Esophagus squamous epithelium (tissue), 5 donors: ENCODE measurements at regions not wholly inside any gene's neighbourhood (a gene's known extent, or its start where the extent isn't known, plus 50 kb on each side); places are given as distances from the start of the nearest gene placed in this dataset.

Experiments used
- DNase-seq: peaks from one replicate; lab custom pipeline; 2025; lab: John Stamatoyannopoulos, UW
- H3K27ac ChIP-seq, 4 donors: fragments of 200-600 bp; sonication (generic); one replicate each; pipeline ENCODE4 v1.5.1; 2016 to 2019; ENCODE audit warnings: mild to moderate bottlenecking in 1 of 4
- H3K27me3 ChIP-seq, 4 donors: fragments of 200-600 bp; sonication (generic); 1 replicate in 3 of 4; 2 replicates in 1 of 4; pipeline versions ENCODE4 v1.5.1 to v1.6.0; 2017 to 2021; ENCODE audit warnings: antibody characterized with exemption in 1 of 4
- H3K36me3 ChIP-seq, 3 donors: fragments of 200-600 bp; sonication (generic); one replicate each; pipeline ENCODE4 v1.5.1; 2016 to 2019
- H3K4me1 ChIP-seq, 3 donors: fragments of 200-600 bp; sonication (generic); one replicate each; pipeline ENCODE4 v1.5.1; 2017 to 2019
- H3K4me3 ChIP-seq, 4 donors: fragments of 200-600 bp; sonication (generic); 1 replicate in 3 of 4; 2 replicates in 1 of 4; pipeline ENCODE4 v1.5.1; 2016 to 2019; ENCODE audit warnings: mild to moderate bottlenecking in 2 of 4, moderate library complexity in 1 of 4
- H3K9me3 ChIP-seq, 3 donors: fragments of 200-600 bp; sonication (generic); one replicate each; pipeline ENCODE4 v1.5.1; 2016 to 2019
- POLR2A ChIP-seq, 4 donors: fragments of 450-650 bp; IDR thresholded peaks; one replicate each; pipeline ENCODE4 v1.6.1; 2017; ENCODE audit warnings: antibody characterized with exemption in 4 of 4, mild to moderate bottlenecking in 4 of 4, moderate library complexity in 3 of 4
- WGBS, 2 donors: methylation state at CpG; one replicate each; pipeline ENCODE4 v1.1.5; 2018; 5-methylcytosine and 5-hydroxymethylcytosine counted together
- intact Hi-C: fragments of 100-400 bp; cut with DNase I; formaldehyde crosslinking; loops from one replicate; pipeline ENCODE4 v1.15.0; 2022
- TF ChIP-seq, protein P1 (sequence below), 6 experiments: fragments of 450-650 bp in 4 of 6; fragments of 200-600 bp in 2 of 6; sonication (generic) in 2 of 6; IDR thresholded peaks; one replicate each; pipeline ENCODE4 v1.5.1; 2016 to 2019; ENCODE audit warnings: antibody characterized with exemption in 6 of 6, mild to moderate bottlenecking in 4 of 6, moderate library complexity in 4 of 6
- donor health status: DM: yes; HTN: yes; CAD: no.

- Histone ChIP-seq H3K27ac (no peak overlapping the region), H3K4me1 (no peaks in the 10 kb centered on the region), H3K27me3 (no peaks in the 10 kb centered on the region), H3K36me3 (no peaks in the 10 kb centered on the region), H3K4me3 (no peak overlapping the region), H3K9me3 (no peaks in the 10 kb centered on the region)
- TF ChIP-seq, protein P1, sequence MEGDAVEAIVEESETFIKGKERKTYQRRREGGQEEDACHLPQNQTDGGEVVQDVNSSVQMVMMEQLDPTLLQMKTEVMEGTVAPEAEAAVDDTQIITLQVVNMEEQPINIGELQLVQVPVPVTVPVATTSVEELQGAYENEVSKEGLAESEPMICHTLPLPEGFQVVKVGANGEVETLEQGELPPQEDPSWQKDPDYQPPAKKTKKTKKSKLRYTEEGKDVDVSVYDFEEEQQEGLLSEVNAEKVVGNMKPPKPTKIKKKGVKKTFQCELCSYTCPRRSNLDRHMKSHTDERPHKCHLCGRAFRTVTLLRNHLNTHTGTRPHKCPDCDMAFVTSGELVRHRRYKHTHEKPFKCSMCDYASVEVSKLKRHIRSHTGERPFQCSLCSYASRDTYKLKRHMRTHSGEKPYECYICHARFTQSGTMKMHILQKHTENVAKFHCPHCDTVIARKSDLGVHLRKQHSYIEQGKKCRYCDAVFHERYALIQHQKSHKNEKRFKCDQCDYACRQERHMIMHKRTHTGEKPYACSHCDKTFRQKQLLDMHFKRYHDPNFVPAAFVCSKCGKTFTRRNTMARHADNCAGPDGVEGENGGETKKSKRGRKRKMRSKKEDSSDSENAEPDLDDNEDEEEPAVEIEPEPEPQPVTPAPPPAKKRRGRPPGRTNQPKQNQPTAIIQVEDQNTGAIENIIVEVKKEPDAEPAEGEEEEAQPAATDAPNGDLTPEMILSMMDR (IDR thresholded peaks at IDR 0.05) = no peak
- TF ChIP-seq POLR2A (IDR thresholded peaks at IDR 0.05) = no peak
- intact Hi-C loops = no loop called here
- 57 to 62% methylated on average over 3 of the region's 3 CpGs for WGBS, 2 donors
- no peak for DNase-seq
Observed at GRCh38 chr5:12113062-12113461, 208.8 kb upstream of the CTNND2 start.

DNA sequence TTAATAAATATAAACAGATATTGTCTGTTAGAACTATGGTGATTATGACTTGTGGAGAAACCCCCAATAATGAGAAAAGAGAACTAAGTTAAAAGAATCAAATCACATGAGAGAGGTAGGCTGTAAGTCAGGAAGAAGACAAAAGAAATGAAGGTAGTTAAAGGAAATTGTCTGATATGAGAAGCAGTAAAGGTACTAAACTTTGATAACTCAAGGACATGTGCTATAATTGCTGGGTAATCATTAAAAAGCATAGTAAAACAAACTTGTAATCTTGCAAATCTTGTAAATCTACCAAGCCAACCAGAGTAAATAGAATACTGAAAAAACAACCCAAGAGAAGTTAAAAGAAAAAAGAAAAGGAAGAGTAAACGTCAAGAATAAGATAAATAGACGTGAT is 207.0 kb upstream of the CTNND2 start:
- TF ChIP-seq, protein P1 (IDR thresholded peaks at IDR 0.05) = no peak
- TF ChIP-seq POLR2A (IDR thresholded peaks at IDR 0.05) = no peak
- H3K27me3 ChIP-seq = no peaks in the 10 kb centered on the region
- no peaks in the 10 kb centered on the region for H3K36me3 ChIP-seq
- DNase-seq = no peak
- H3K9me3 ChIP-seq = no peaks in the 10 kb centered on the region
- intact Hi-C loops = no loop called here
- no peaks in the 10 kb centered on the region for H3K4me1 ChIP-seq
- no peak overlapping the region for H3K27ac ChIP-seq
- H3K4me3 ChIP-seq = no peak overlapping the region
- 49 to 50% methylated on average over 2 of the region's 2 CpGs for WGBS, 2 donors

GRCh38 chr5:12110629-12111028 is 206.4 kb upstream of the CTNND2 start:
- H3K36me3 ChIP-seq = no peaks in the 10 kb centered on the region
- no peak overlapping the region for H3K4me3 ChIP-seq
- no peak for DNase-seq
- TF ChIP-seq, protein P1 (IDR thresholded peaks at IDR 0.05) = no peak
- no peak for TF ChIP-seq POLR2A (IDR thresholded peaks at IDR 0.05)
- no peaks in the 10 kb centered on the region for H3K9me3 ChIP-seq
- H3K27ac ChIP-seq = no peak overlapping the region
- H3K27me3 ChIP-seq = no peaks in the 10 kb centered on the region
- intact Hi-C loops = no loop called here
- H3K4me1 ChIP-seq = no peaks in the 10 kb centered on the region
- WGBS, 2 donors = 54 to 71% methylated on average over 3 of the region's 3 CpGs

DNA sequence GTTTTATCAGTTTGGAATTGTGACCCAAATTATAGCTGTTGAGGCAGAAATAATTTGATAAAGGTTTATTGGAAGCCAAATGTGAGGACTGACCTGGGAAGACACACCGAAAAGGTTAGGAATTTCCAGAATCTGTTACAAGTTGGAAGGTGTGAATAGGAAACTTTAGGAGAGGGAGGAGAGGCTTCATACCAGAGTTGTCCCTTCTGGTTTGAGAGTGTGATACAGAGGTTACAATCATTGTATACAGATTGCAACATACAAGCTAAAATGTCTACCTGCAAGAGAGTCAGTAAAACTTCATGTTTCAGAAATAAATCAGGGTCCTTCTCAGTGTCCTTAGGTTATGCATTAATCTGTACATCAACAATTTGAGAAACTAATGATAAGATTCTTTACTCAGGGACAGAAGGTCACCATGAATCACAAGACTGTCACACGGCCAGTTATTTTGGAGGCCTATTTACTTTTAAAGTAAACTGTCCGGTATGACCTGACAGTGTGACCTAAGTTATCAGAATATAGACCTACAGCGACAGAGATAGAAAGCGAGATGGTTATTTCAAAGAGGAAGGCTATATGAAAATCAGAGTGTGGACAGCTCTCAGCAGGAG is 204.9 kb upstream of the CTNND2 start:
- Histone ChIP-seq H3K4me3 (no peak overlapping the region), H3K27ac (no peak overlapping the region), H3K4me1 (no peaks in the 10 kb centered on the region), H3K27me3 (no peaks in the 10 kb centered on the region), H3K36me3 (no peaks in the 10 kb centered on the region), H3K9me3 (no peaks in the 10 kb centered on the region)
- intact Hi-C loops = no loop called here
- no peak for TF ChIP-seq POLR2A (IDR thresholded peaks at IDR 0.05)
- TF ChIP-seq, protein P1 (IDR thresholded peaks at IDR 0.05) = no peak
- 58 to 66% methylated on average over 5 of the region's 5 CpGs for WGBS, 2 donors
- no peak for DNase-seq

GRCh38 chr5:12102151-12102550 is 197.9 kb upstream of the CTNND2 start:
- no peak overlapping the region for H3K4me3 ChIP-seq
- intact Hi-C loops = no loop called here
- no peak for TF ChIP-seq POLR2A (IDR thresholded peaks at IDR 0.05)
- TF ChIP-seq, protein P1 (IDR thresholded peaks at IDR 0.05) = no peak
- H3K27ac ChIP-seq = no peak overlapping the region
- 72 to 75% methylated on average over 3 of the region's 3 CpGs for whole genome bisulfite sequencing, 2 donors
- no peaks in the 10 kb centered on the region for H3K36me3 ChIP-seq
- H3K9me3 ChIP-seq = no peaks in the 10 kb centered on the region
- H3K27me3 ChIP-seq = no peaks in the 10 kb centered on the region
- H3K4me1 ChIP-seq = no peaks in the 10 kb centered on the region
- DNase-seq = no peak
